ENCODE measurements at regions not wholly inside any gene's neighbourhood (a gene's known extent, or its start where the extent isn't known, plus 50 kb on each side); places are given as distances from the start of the nearest gene placed in this dataset.

DNA sequence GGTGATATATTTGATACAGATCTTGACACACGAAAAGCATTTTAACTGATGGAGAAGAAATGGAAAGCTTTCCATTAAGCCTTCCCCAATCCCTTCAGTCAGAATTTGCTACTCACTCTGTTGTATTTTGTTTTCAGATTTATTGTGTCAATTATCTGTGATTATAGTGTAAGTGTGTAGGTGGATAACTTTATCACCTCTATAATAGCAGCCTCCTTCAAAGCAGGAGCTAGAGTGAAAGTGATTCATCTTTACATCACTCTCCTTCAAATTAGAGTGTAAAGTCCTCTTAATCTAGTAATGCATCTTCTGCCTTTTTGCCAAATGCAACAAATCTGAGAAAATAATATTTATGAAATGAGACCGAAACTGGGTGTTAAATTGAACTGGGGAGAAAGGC, 459.7 kb upstream of the ZP4 start:
- TF ChIP-seq, protein P1, sequence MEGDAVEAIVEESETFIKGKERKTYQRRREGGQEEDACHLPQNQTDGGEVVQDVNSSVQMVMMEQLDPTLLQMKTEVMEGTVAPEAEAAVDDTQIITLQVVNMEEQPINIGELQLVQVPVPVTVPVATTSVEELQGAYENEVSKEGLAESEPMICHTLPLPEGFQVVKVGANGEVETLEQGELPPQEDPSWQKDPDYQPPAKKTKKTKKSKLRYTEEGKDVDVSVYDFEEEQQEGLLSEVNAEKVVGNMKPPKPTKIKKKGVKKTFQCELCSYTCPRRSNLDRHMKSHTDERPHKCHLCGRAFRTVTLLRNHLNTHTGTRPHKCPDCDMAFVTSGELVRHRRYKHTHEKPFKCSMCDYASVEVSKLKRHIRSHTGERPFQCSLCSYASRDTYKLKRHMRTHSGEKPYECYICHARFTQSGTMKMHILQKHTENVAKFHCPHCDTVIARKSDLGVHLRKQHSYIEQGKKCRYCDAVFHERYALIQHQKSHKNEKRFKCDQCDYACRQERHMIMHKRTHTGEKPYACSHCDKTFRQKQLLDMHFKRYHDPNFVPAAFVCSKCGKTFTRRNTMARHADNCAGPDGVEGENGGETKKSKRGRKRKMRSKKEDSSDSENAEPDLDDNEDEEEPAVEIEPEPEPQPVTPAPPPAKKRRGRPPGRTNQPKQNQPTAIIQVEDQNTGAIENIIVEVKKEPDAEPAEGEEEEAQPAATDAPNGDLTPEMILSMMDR (IDR thresholded peaks at IDR 0.05; ENCODE audit: insufficient read depth, low read depth, low read length): no peak
- TF ChIP-seq EZH2 (IDR thresholded peaks at IDR 0.05; ENCODE audit: insufficient read depth, low read length): no peak

All from astrocyte (in vitro differentiated cells and primary cell).